Astrocyte (in vitro differentiated cells and primary cell): ENCODE measurements at regions not wholly inside any gene's neighbourhood (a gene's known extent, or its start where the extent isn't known, plus 50 kb on each side); places are given as distances from the start of the nearest gene placed in this dataset.

Source experiments
- DNase-seq: peaks from one replicate; pipeline ENCODE4 v3.0.0-alpha.2; 2010; ENCODE audit warnings: low read depth
- FAIRE-seq: peaks from 2 replicates; lab custom pipeline; 2011; peaks lifted over from hg19 to GRCh38; lab: Jason Lieb, UNC
- H2AFZ ChIP-seq: 2 replicates; pipeline ENCODE4 v1.6.0; 2012; ENCODE audit warnings: low read depth, low read length, inconsistent platforms
- H3K27ac ChIP-seq: 2 replicates; pipeline ENCODE4 v1.5.1; 2011; ENCODE audit warnings: low read depth, low read length, inconsistent platforms
- H3K27me3 ChIP-seq: 2 replicates; pipeline ENCODE4 v1.6.0; 2011; ENCODE audit warnings: low read length, inconsistent platforms; ENCODE audit not compliant: insufficient read depth
- H3K36me3 ChIP-seq: 2 replicates; pipeline ENCODE4 v1.5.1; 2011; ENCODE audit warnings: low read length, inconsistent platforms; ENCODE audit not compliant: insufficient read depth
- H3K4me1 ChIP-seq: 2 replicates; pipeline ENCODE4 v1.5.1; 2011; ENCODE audit warnings: low read length, inconsistent platforms; ENCODE audit not compliant: insufficient read depth
- H3K4me2 ChIP-seq: 2 replicates; pipeline ENCODE4 v1.6.0; 2012; ENCODE audit warnings: low read length, inconsistent platforms
- H3K4me3 ChIP-seq: 2 replicates; pipeline ENCODE4 v1.5.1; 2011; ENCODE audit warnings: low read depth, mild to moderate bottlenecking, low read length, inconsistent platforms; ENCODE audit not compliant: insufficient read depth
- H3K79me2 ChIP-seq: 2 replicates; pipeline ENCODE4 v1.6.0; 2012; ENCODE audit warnings: mild to moderate bottlenecking, low read length, inconsistent platforms; ENCODE audit not compliant: insufficient read depth
- H3K9ac ChIP-seq: 2 replicates; pipeline ENCODE4 v1.6.0; 2012; ENCODE audit warnings: mild to moderate bottlenecking, low read length, inconsistent platforms
- H3K9me3 ChIP-seq: 2 replicates; pipeline ENCODE4 v1.5.1; 2012; ENCODE audit warnings: low read depth, mild to moderate bottlenecking, low read length, inconsistent platforms; ENCODE audit not compliant: insufficient read depth
- H4K20me1 ChIP-seq: 2 replicates; pipeline ENCODE4 v1.6.0; 2012; ENCODE audit warnings: low read length, inconsistent platforms; ENCODE audit not compliant: insufficient read depth
- H3K27ac Mint-ChIP-seq: one replicate; pipeline ENCODE4 v1.8.0; 2021; ENCODE audit warnings: mild to moderate bottlenecking, mixed read lengths; ENCODE audit not compliant: unreplicated experiment
- H3K27me3 Mint-ChIP-seq: one replicate; pipeline ENCODE4 v1.8.0; 2021; ENCODE audit warnings: low read depth, mixed read lengths; ENCODE audit not compliant: unreplicated experiment
- H3K36me3 Mint-ChIP-seq: one replicate; pipeline ENCODE4 v1.8.0; 2021; ENCODE audit warnings: low read depth, mixed read lengths; ENCODE audit not compliant: unreplicated experiment
- H3K4me1 Mint-ChIP-seq: one replicate; pipeline ENCODE4 v1.8.0; 2021; ENCODE audit warnings: low read depth, mixed read lengths; ENCODE audit not compliant: unreplicated experiment
- H3K4me3 Mint-ChIP-seq: one replicate; pipeline ENCODE4 v1.8.0; 2021; ENCODE audit warnings: mild to moderate bottlenecking, moderate library complexity, mixed read lengths; ENCODE audit not compliant: unreplicated experiment
- H3K9me3 Mint-ChIP-seq: one replicate; pipeline ENCODE4 v1.8.0; 2021; ENCODE audit warnings: mild to moderate bottlenecking, mixed read lengths; ENCODE audit not compliant: unreplicated experiment
- CTCF ChIP-seq: IDR thresholded peaks from 2 replicates; pipeline ENCODE4 v1.5.1; 2011; ENCODE audit warnings: low read depth, mild to moderate bottlenecking, inconsistent platforms, low read length, moderate library complexity; ENCODE audit not compliant: insufficient read depth
- EZH2 ChIP-seq: IDR thresholded peaks from 2 replicates; pipeline ENCODE4 v1.6.1; 2012; ENCODE audit warnings: mild to moderate bottlenecking, low read length, inconsistent platforms; ENCODE audit not compliant: insufficient read depth

- Histone ChIP-seq H3K4me1 (no peaks in the 10 kb centered on the region), H3K27me3 (no peaks in the 10 kb centered on the region), H3K9me3 (no peaks in the 10 kb centered on the region), H3K4me3 (no peak overlapping the region), H3K27ac (no peak overlapping the region), H2AFZ (no peak overlapping the region), H4K20me1 (no peaks in the 10 kb centered on the region), H3K36me3 (no peaks in the 10 kb centered on the region), H3K4me2 (no peak overlapping the region), H3K79me2 (no peaks in the 10 kb centered on the region), H3K9ac (no peak overlapping the region)
- no peak overlapping the region for H3K27ac Mint-ChIP-seq
- no peaks in the 10 kb centered on the region for H3K36me3 Mint-ChIP-seq
- FAIRE-seq: no peak
- no peaks in the 10 kb centered on the region for H3K4me1 Mint-ChIP-seq
- no peak for DNase-seq
- no peak for TF ChIP-seq EZH2
- no peak for TF ChIP-seq CTCF
- peaks cover 2% of the 10 kb centered on the region for H3K9me3 Mint-ChIP-seq
- no peaks in the 10 kb centered on the region for H3K27me3 Mint-ChIP-seq
- no peak overlapping the region for H3K4me3 Mint-ChIP-seq
Measured at GRCh38 chr2:106614511-106615291, 127.5 kb downstream of the CD8B2 start.

DNA sequence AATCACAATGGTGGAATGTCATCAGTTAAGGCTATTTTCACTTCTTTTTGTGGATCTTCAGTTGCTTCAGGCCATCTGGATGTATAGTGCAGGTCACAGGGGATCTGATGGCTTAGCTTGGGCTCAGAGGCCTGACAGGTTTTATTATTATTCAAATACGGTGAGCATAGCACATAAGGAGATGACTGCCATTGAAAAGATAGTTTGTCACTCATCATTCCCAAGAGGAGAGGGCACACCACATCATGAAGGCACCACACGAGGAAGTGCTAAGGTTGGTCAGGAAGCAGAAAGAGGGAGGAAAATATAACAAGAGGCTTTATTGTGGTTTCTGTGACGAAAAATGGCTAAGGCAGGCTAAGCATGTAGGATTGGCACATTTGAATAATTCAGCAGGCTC lies 131.4 kb downstream of the CD8B2 start:
- no peak for FAIRE-seq
- Histone ChIP-seq H2AFZ (no peak overlapping the region), H3K4me1 (no peaks in the 10 kb centered on the region), H3K79me2 (no peaks in the 10 kb centered on the region), H3K27me3 (no peaks in the 10 kb centered on the region), H3K9me3 (no peaks in the 10 kb centered on the region), H3K4me3 (no peak overlapping the region), H3K9ac (no peak overlapping the region), H4K20me1 (no peaks in the 10 kb centered on the region), H3K27ac (no peak overlapping the region), H3K4me2 (no peak overlapping the region), H3K36me3 (no peaks in the 10 kb centered on the region)
- H3K27me3 Mint-ChIP-seq: no peaks in the 10 kb centered on the region
- no peak overlapping the region for H3K4me3 Mint-ChIP-seq
- no peaks in the 10 kb centered on the region for H3K9me3 Mint-ChIP-seq
- TF ChIP-seq EZH2 (no peak), CTCF (no peak)
- H3K36me3 Mint-ChIP-seq: no peaks in the 10 kb centered on the region
- no peak for DNase-seq
- H3K4me1 Mint-ChIP-seq: no peaks in the 10 kb centered on the region
- no peak overlapping the region for H3K27ac Mint-ChIP-seq

- H3K4me1 Mint-ChIP-seq: peaks cover 10% of the 10 kb centered on the region
- H3K9me3 ChIP-seq: peaks cover 8% of the 10 kb centered on the region
- H2AFZ ChIP-seq: no peak overlapping the region
- H3K9me3 Mint-ChIP-seq: peaks cover 6% of the 10 kb centered on the region
- TF ChIP-seq EZH2 (no peak), CTCF (no peak)
- H3K27me3 Mint-ChIP-seq: no peaks in the 10 kb centered on the region
- no peaks in the 10 kb centered on the region for H4K20me1 ChIP-seq
- H3K27ac ChIP-seq: no peak overlapping the region
- H3K27ac Mint-ChIP-seq: no peak overlapping the region
- H3K79me2 ChIP-seq: no peaks in the 10 kb centered on the region
- DNase-seq: no peak
- H3K4me3 ChIP-seq: no peak overlapping the region
- no peak overlapping the region for H3K9ac ChIP-seq
- no peaks in the 10 kb centered on the region for H3K36me3 Mint-ChIP-seq
- no peak overlapping the region for H3K4me2 ChIP-seq
- H3K27me3 ChIP-seq: no peaks in the 10 kb centered on the region
- no peaks in the 10 kb centered on the region for H3K36me3 ChIP-seq
- no peak for FAIRE-seq
- no peak overlapping the region for H3K4me3 Mint-ChIP-seq
- H3K4me1 ChIP-seq: no peaks in the 10 kb centered on the region
Measured at GRCh38 chr2:106623456-106623855, 136.3 kb downstream of the CD8B2 start.
